H1 (cell line): ENCODE measurements at regions not wholly inside any gene's neighbourhood (a gene's known extent, or its start where the extent isn't known, plus 50 kb on each side); places are given as distances from the start of the nearest gene placed in this dataset.

Experiments
- ATF3 ChIP-seq: IDR thresholded peaks from 2 replicates; pipeline ENCODE4 v1.6.1; 2011; ENCODE audit warnings: low read depth, mild to moderate bottlenecking, low read length; ENCODE audit not compliant: insufficient read depth
- CREB1 ChIP-seq: IDR thresholded peaks from 2 replicates; pipeline ENCODE4 v1.6.1; 2012; ENCODE audit warnings: inconsistent platforms
- CTCF ChIP-seq, 3 experiments: IDR thresholded peaks; 1 replicate in 2 of 3; 2 replicates in 1 of 3; pipeline versions ENCODE4 v1.5.1 to v1.6.1; 2011; ENCODE audit warnings: low read length in 3 of 3, mild to moderate bottlenecking in 3 of 3, inconsistent platforms in 2 of 3, low read depth in 1 of 3, moderate library complexity in 1 of 3; ENCODE audit not compliant: insufficient read depth in 1 of 3; ENCODE audit errors: control extremely low read depth in 1 of 3
- E2F6 ChIP-seq: IDR thresholded peaks from 2 replicates; pipeline ENCODE4 v1.6.1; 2012; ENCODE audit warnings: inconsistent platforms
- POLR2AphosphoS5 ChIP-seq: IDR thresholded peaks from 2 replicates; pipeline ENCODE4 v1.6.1; 2011; ENCODE audit warnings: low read depth, low read length

- TF ChIP-seq E2F6 (no peak), CTCF (IDR thresholded peaks at IDR 0.05; ENCODE audit: control extremely low read depth in 1 of 3, insufficient read depth in 1 of 3, low read depth in 1 of 3, low read length in 3 of 3) (no peak), CREB1 (no peak), POLR2AphosphoS5 (no peak), ATF3 (no peak)
Measured at GRCh38 chr2:51969347-51969746, 937.4 kb upstream of the NRXN1 start.
